NCI-H2171 treated with DMSO at 0.1 percent for 48 hours (cell line): ENCODE measurements at regions not wholly inside any gene's neighbourhood (a gene's known extent, or its start where the extent isn't known, plus 50 kb on each side); places are given as distances from the start of the nearest gene placed in this dataset.

Experiments used
- DNase-seq: peaks from one replicate; lab custom pipeline; 2025; lab: John Stamatoyannopoulos, UW

GRCh38 chr2:144281476-144281875 lies 238.4 kb downstream of the ZEB2 start:
- no peak for DNase-seq

GRCh38 chr2:144280009-144280408 lies 239.9 kb downstream of the ZEB2 start:
- DNase-seq, result no peak

- DNase-seq, result no peak
These were observed 240.8 kb downstream of the ZEB2 start for GRCh38 chr2:144279165-144279564.

- DNase-seq, result no peak
These were observed 242.1 kb downstream of the ZEB2 start for GRCh38 chr2:144277622-144278354.

GRCh38 chr2:144275340-144275739 lies 244.6 kb downstream of the ZEB2 start:
- DNase-seq, result no peak

GRCh38 chr2:144274131-144274530 lies 245.8 kb downstream of the ZEB2 start:
- DNase-seq, result no peak

- DNase-seq, result no peak
These were observed 249.0 kb downstream of the ZEB2 start for GRCh38 chr2:144270951-144271350.

GRCh38 chr2:144268036-144268678 lies 251.8 kb downstream of the ZEB2 start:
- no peak for DNase-seq

- no peak for DNase-seq
These were observed 252.7 kb downstream of the ZEB2 start for GRCh38 chr2:144267239-144267638.

- DNase-seq, result no peak
These were observed 254.3 kb downstream of the ZEB2 start for GRCh38 chr2:144265654-144266053.

- DNase-seq, result no peak
These were observed 258.0 kb downstream of the ZEB2 start for GRCh38 chr2:144261966-144262365.

GRCh38 chr2:144261336-144261735 lies 258.6 kb downstream of the ZEB2 start:
- no peak for DNase-seq

GRCh38 chr2:144259332-144259731 lies 260.6 kb downstream of the ZEB2 start:
- no peak for DNase-seq

- DNase-seq, result no peak
These were observed 261.8 kb downstream of the ZEB2 start for GRCh38 chr2:144258154-144258553.

GRCh38 chr2:144256996-144257707 lies 262.8 kb downstream of the ZEB2 start:
- no peak for DNase-seq

- no peak for DNase-seq
These were observed 265.3 kb downstream of the ZEB2 start for GRCh38 chr2:144254342-144255235.

GRCh38 chr2:144253743-144254142 lies 266.2 kb downstream of the ZEB2 start:
- DNase-seq, result no peak

- no peak for DNase-seq
These were observed 267.2 kb downstream of the ZEB2 start for GRCh38 chr2:144252694-144253093.

- DNase-seq, result no peak
These were observed 270.8 kb downstream of the ZEB2 start for GRCh38 chr2:144249035-144249637.

GRCh38 chr2:144248350-144249034 lies 271.4 kb downstream of the ZEB2 start:
- no peak for DNase-seq

GRCh38 chr2:144244938-144245337 lies 275.0 kb downstream of the ZEB2 start:
- no peak for DNase-seq
